IMR-90 (cell line): ENCODE measurements at regions not wholly inside any gene's neighbourhood (a gene's known extent, or its start where the extent isn't known, plus 50 kb on each side); places are given as distances from the start of the nearest gene placed in this dataset.

Experiments
- ATAC-seq: fragments of 200-7000 bp; cut with Tn5 transposase; 2 replicates; pipeline ENCODE4 v1.9.1; 2020; ENCODE audit warnings: low read depth, mild to moderate bottlenecking, moderate library complexity
- BruUV-seq: library from RNA; stranded (reverse); fragments of 400-500 nt; replicated peaks from 2 replicates; lab custom pipeline; 2021; lab: Mats Ljungman, UMichigan
- CTCF ChIA-PET: fragments of 300-600 bp; formaldehyde crosslinking; extraction: SDS; loops from one replicate; lab custom pipeline; 2021; ENCODE audit warnings: antibody characterized with exemption; lab: Yijun Ruan, JAX
- POLR2A ChIA-PET: fragments of 300-600 bp; sonication (Branson Sonifier 250); formaldehyde crosslinking; loops from one replicate; lab custom pipeline; 2022; ENCODE audit warnings: antibody characterized with exemption; ENCODE audit not compliant: unreplicated experiment; lab: Charles Lee
- DNase-seq: peaks from one replicate; pipeline ENCODE4 v3.0.0; 2013
- H2AFZ ChIP-seq: replicated peaks from 2 replicates; pipeline ENCODE3; 2013; ENCODE audit warnings: low read length, mild to moderate bottlenecking; ENCODE audit not compliant: poor library complexity
- H2AK5ac ChIP-seq: 2 replicates; pipeline ENCODE4 v1.6.1; 2013; ENCODE audit warnings: low read depth, low read length, inconsistent platforms
- H2AK9ac ChIP-seq: replicated peaks from 2 replicates; pipeline ENCODE3; 2013; ENCODE audit warnings: mild to moderate bottlenecking, low read depth, low read length, moderate library complexity; ENCODE audit not compliant: poor library complexity
- H2BK120ac ChIP-seq: 2 replicates; pipeline ENCODE4 v1.6.1; 2013; ENCODE audit warnings: low read depth, low read length, inconsistent platforms
- H2BK15ac ChIP-seq: 3 replicates; pipeline ENCODE4 v1.6.1; 2013; ENCODE audit warnings: low read depth, low read length, inconsistent platforms
- H2BK20ac ChIP-seq: 2 replicates; pipeline ENCODE4 v1.6.1; 2013; ENCODE audit warnings: low read depth, mild to moderate bottlenecking, inconsistent platforms, low read length, moderate library complexity
- H2BK5ac ChIP-seq: 2 replicates; pipeline ENCODE4 v1.6.1; 2013; ENCODE audit warnings: mild to moderate bottlenecking, low read depth, low read length, inconsistent platforms; ENCODE audit not compliant: poor library complexity, severe bottlenecking
- H3K14ac ChIP-seq: replicated peaks from 2 replicates; pipeline ENCODE4 v1.6.1; 2013; ENCODE audit warnings: low read depth, low read length, inconsistent platforms
- H3K18ac ChIP-seq: 2 replicates; pipeline ENCODE4 v1.6.1; 2013; ENCODE audit warnings: low read depth, low read length, control low read depth
- H3K23ac ChIP-seq: 2 replicates; pipeline ENCODE4 v1.6.1; 2013; ENCODE audit warnings: low read depth, low read length, inconsistent platforms
- H3K27ac ChIP-seq: 2 replicates; pipeline ENCODE4 v1.5.1; 2013; ENCODE audit warnings: mild to moderate bottlenecking, control low read depth, low read length; ENCODE audit not compliant: insufficient read depth
- H3K27me3 ChIP-seq: 2 replicates; pipeline ENCODE4 v1.6.1; 2013; ENCODE audit warnings: low read length; ENCODE audit not compliant: control insufficient read depth, insufficient read depth
- H3K36me3 ChIP-seq: 2 replicates; pipeline ENCODE4 v1.6.1; 2013; ENCODE audit warnings: low read length, mixed read lengths; ENCODE audit not compliant: control insufficient read depth, insufficient read depth
- H3K4ac ChIP-seq: 2 replicates; pipeline ENCODE4 v1.6.1; 2013; ENCODE audit warnings: low read depth, low read length, inconsistent platforms
- H3K4me1 ChIP-seq: 2 replicates; pipeline ENCODE4 v1.6.1; 2013; ENCODE audit warnings: low read length, mixed read lengths; ENCODE audit not compliant: control insufficient read depth, insufficient read depth
- H3K4me2 ChIP-seq: 2 replicates; pipeline ENCODE4 v1.6.1; 2013; ENCODE audit warnings: low read depth, mild to moderate bottlenecking, control low read depth, low read length, moderate library complexity
- H3K4me3 ChIP-seq: 2 replicates; pipeline ENCODE4 v1.5.1; 2013; ENCODE audit warnings: low read depth, mild to moderate bottlenecking, control low read depth, low read length, moderate library complexity; ENCODE audit not compliant: insufficient read depth
- H3K56ac ChIP-seq: 2 replicates; pipeline ENCODE4 v1.6.1; 2013; ENCODE audit warnings: low read length, inconsistent platforms; ENCODE audit not compliant: insufficient read depth; ENCODE audit errors: extremely low read depth
- H3K79me1 ChIP-seq, 2 experiments: 2 replicates each; pipeline ENCODE4 v1.6.1; 2013; ENCODE audit warnings: low read length in 2 of 2, inconsistent platforms in 1 of 2, low read depth in 1 of 2
- H3K9ac ChIP-seq: 2 replicates; pipeline ENCODE4 v1.6.1; 2013; ENCODE audit warnings: low read depth, low read length, control low read depth
- H3K9me1 ChIP-seq: 2 replicates; pipeline ENCODE4 v1.6.1; 2013; ENCODE audit warnings: low read length, inconsistent platforms; ENCODE audit not compliant: insufficient read depth
- H3K9me3 ChIP-seq: 2 replicates; pipeline ENCODE4 v1.6.1; 2013; ENCODE audit warnings: low read length; ENCODE audit not compliant: control insufficient read depth, insufficient read depth
- H4K20me1 ChIP-seq: 2 replicates; pipeline ENCODE4 v1.6.1; 2013; ENCODE audit warnings: low read length, inconsistent platforms; ENCODE audit not compliant: insufficient read depth
- H4K5ac ChIP-seq: 2 replicates; pipeline ENCODE4 v1.6.1; 2013; ENCODE audit warnings: mild to moderate bottlenecking, low read depth, low read length, control low read depth
- H4K8ac ChIP-seq, 2 experiments: 2 replicates each; pipeline ENCODE4 v1.6.1; 2013; ENCODE audit warnings: low read depth in 2 of 2, low read length in 2 of 2, control low read depth in 1 of 2, inconsistent platforms in 1 of 2
- H4K91ac ChIP-seq: 2 replicates; pipeline ENCODE4 v1.6.1; 2013; ENCODE audit warnings: low read depth, low read length, inconsistent platforms; ENCODE audit not compliant: insufficient read depth
- CHD1 ChIP-seq: IDR thresholded peaks from 2 replicates; pipeline ENCODE4 v1.6.1; 2012; ENCODE audit warnings: low read depth, low read length, improper control_type of control experiment
- MAFK ChIP-seq: IDR thresholded peaks from 2 replicates; pipeline ENCODE4 v1.6.1; 2012; ENCODE audit warnings: low read depth, low read length, improper control_type of control experiment
- SMC3 ChIP-seq: fragments of 150-350 bp; IDR thresholded peaks from 2 replicates; pipeline ENCODE4 v1.6.1; 2016; ENCODE audit warnings: low read depth, mild to moderate bottlenecking, antibody characterized with exemption, low read length, moderate library complexity
- WGBS, 2 experiments: methylation state at CpG; one replicate each; pipeline versions ENCODE4 v1.1.5 to v1.1.7; 2013; ENCODE audit warnings: missing lambda C conversion rate in 2 of 2; ENCODE audit not compliant: insufficient read length in 1 of 2; ENCODE audit errors: extremely low coverage in 2 of 2; 5-methylcytosine and 5-hydroxymethylcytosine counted together
- dilution Hi-C: fragments of 300-500 bp; cut with HindIII; formaldehyde crosslinking; loops from one replicate; pipeline ENCODE4 v1.14.3; 2018; ENCODE audit warnings: low sequenced_read_pairs; ENCODE audit not compliant: unreplicated experiment
- in situ Hi-C: fragments of 300-500 bp; cut with MboI; formaldehyde crosslinking; loops from 3 replicates; pipeline ENCODE4 v1.14.3; 2019; ENCODE audit warnings: low sequenced_read_pairs, inconsistent platforms, mixed read lengths
- intact Hi-C: fragments of 100-400 bp; cut with micrococcal nuclease; formaldehyde crosslinking; loops from 2 replicates; pipeline ENCODE4 v1.10.0; 2022
- TF ChIP-seq, protein P1 (sequence below): fragments of 150-350 bp; IDR thresholded peaks from 2 replicates; pipeline ENCODE4 v1.6.1; 2016; ENCODE audit warnings: low read depth, mild to moderate bottlenecking, low read length, moderate library complexity, borderline replicate concordance

DNA sequence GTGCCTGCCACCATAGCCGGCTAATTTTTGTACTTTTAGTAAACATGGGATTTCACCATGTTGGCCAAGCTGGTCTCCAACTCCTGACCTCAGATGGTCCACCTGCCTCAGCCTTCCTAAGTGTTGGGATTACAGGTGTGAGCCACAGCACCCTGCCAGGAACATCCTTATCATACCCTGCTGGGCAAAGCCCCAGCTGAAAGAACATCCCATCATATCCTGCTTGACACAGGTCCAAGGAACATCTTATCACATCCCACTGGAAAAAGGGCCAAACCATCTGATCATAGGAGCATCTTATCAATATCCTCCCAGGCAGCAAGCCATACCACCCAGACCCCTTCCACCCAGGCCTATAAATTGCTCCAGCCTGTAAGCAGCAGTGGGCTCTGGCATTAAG lies 1109.2 kb upstream of the CDH8 start:
- WGBS, 2 experiments, result no CpG with 5 or more reads among the region's 1 CpG
- BruUV-seq, result no TSS peak
- DNase-seq (no peak), ATAC-seq (no peak)
- no peak overlapping the region for H3K23ac ChIP-seq
- H3K4me3 ChIP-seq, result no peak overlapping the region
- H3K4me2 ChIP-seq, result no peak overlapping the region
- 0 out of 2 replicates have a peak, but pooled peaks cover 2% of the 10 kb centered on the region for H3K9me3 ChIP-seq
- no peak overlapping the region for H3K18ac ChIP-seq
- no peak overlapping the region for H3K4ac ChIP-seq
- no peak overlapping the region for H2AFZ ChIP-seq
- intact Hi-C loops, result no loop called here
- H4K8ac ChIP-seq, result no peak overlapping the region
- no peak overlapping the region for H2AK5ac ChIP-seq
- no peak overlapping the region for H2BK15ac ChIP-seq
- H3K9me1 ChIP-seq, result no peaks in the 10 kb centered on the region
- no peaks in the 10 kb centered on the region for H3K36me3 ChIP-seq
- no peaks in the 10 kb centered on the region for H3K27me3 ChIP-seq
- in situ Hi-C loops, result no loop called here
- no peaks in the 10 kb centered on the region for H3K79me1 ChIP-seq
- H2BK5ac ChIP-seq, result no peak overlapping the region
- H3K27ac ChIP-seq, result no peak overlapping the region
- ChIA-PET POLR2A (no interaction called here), CTCF (interaction anchor here (0.6 kb wide), 1 partner anchor 51 kb away, joined by 7 read pairs; no protein-coding TSS in a partner anchor)
- H2BK20ac ChIP-seq, result no peak overlapping the region
- dilution Hi-C loops, result no loop called here
- no peak overlapping the region for H4K5ac ChIP-seq
- TF ChIP-seq, protein P1, sequence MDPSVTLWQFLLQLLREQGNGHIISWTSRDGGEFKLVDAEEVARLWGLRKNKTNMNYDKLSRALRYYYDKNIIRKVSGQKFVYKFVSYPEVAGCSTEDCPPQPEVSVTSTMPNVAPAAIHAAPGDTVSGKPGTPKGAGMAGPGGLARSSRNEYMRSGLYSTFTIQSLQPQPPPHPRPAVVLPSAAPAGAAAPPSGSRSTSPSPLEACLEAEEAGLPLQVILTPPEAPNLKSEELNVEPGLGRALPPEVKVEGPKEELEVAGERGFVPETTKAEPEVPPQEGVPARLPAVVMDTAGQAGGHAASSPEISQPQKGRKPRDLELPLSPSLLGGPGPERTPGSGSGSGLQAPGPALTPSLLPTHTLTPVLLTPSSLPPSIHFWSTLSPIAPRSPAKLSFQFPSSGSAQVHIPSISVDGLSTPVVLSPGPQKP, result no peak
- no peak for TF ChIP-seq MAFK
- no peak for TF ChIP-seq SMC3
- no peak for TF ChIP-seq CHD1
- no peaks in the 10 kb centered on the region for H3K4me1 ChIP-seq
- H3K9ac ChIP-seq, result no peak overlapping the region
- no peak overlapping the region for H3K14ac ChIP-seq
- no peaks in the 10 kb centered on the region for H4K20me1 ChIP-seq
- H2AK9ac ChIP-seq, result no peak overlapping the region
- H4K91ac ChIP-seq, result no peak overlapping the region
- no peak overlapping the region for H3K56ac ChIP-seq
- no peak overlapping the region for H2BK120ac ChIP-seq
